Urothelium cell line (cell line): ENCODE measurements at regions not wholly inside any gene's neighbourhood (a gene's known extent, or its start where the extent isn't known, plus 50 kb on each side); places are given as distances from the start of the nearest gene placed in this dataset.

ENCODE experiments used
- DNase-seq: peaks from one replicate; pipeline ENCODE4 v3.0.0; 2011; ENCODE audit warnings: low spot score, mixed read lengths
- FAIRE-seq: peaks from 2 replicates; lab custom pipeline; 2011; peaks lifted over from hg19 to GRCh38; lab: Jason Lieb, UNC

- DNase-seq, result peak; percentile 10
Observed at GRCh38 chr14:79971330-79971729, 240.0 kb downstream of the DIO2 start.

GRCh38 chr14:79967453-79967852 lies 243.9 kb downstream of the DIO2 start:
- no peak for DNase-seq
- no peak for FAIRE-seq

More at GRCh38 chr14:79971330-79971729, 240.0 kb downstream of the DIO2 start:
- FAIRE-seq, result no peak

- no peak for FAIRE-seq
- no peak for DNase-seq
Observed at GRCh38 chr14:79967001-79967400, 244.3 kb downstream of the DIO2 start.

GRCh38 chr14:79965896-79966295 lies 245.4 kb downstream of the DIO2 start:
- FAIRE-seq, result no peak
- DNase-seq, result no peak

- no peak for DNase-seq
- FAIRE-seq, result peak; percentile 79
Observed at GRCh38 chr14:79961197-79961596, 250.1 kb downstream of the DIO2 start.

GRCh38 chr14:79960288-79960687 lies 251.0 kb downstream of the DIO2 start:
- FAIRE-seq (no peak), DNase-seq (no peak)

- DNase-seq, result no peak
- no peak for FAIRE-seq
Observed at GRCh38 chr14:79951572-79951971, 259.7 kb downstream of the DIO2 start.

GRCh38 chr14:79949906-79950305 lies 261.4 kb downstream of the DIO2 start:
- DNase-seq (no peak), FAIRE-seq (no peak)

- DNase-seq, result no peak
- FAIRE-seq, result no peak
Observed at GRCh38 chr14:79947440-79948054, 263.8 kb downstream of the DIO2 start.

- no peak for DNase-seq
- no peak for FAIRE-seq
Observed at GRCh38 chr14:79939235-79939634, 272.1 kb downstream of the DIO2 start.

GRCh38 chr14:79938185-79938584 lies 273.1 kb downstream of the DIO2 start:
- no peak for DNase-seq
- no peak for FAIRE-seq

- DNase-seq, result no peak
- no peak for FAIRE-seq
Observed at GRCh38 chr14:79937433-79937832, 273.9 kb downstream of the DIO2 start.

- DNase-seq (no peak), FAIRE-seq (peak; percentile 37)
Observed at GRCh38 chr14:79924551-79924950, 286.8 kb downstream of the DIO2 start.

GRCh38 chr14:79920180-79920692 lies 291.1 kb downstream of the DIO2 start:
- FAIRE-seq (no peak), DNase-seq (no peak)
